Erythroblast (primary cell): ENCODE measurements at regions not wholly inside any gene's neighbourhood (a gene's known extent, or its start where the extent isn't known, plus 50 kb on each side); places are given as distances from the start of the nearest gene placed in this dataset.

Experiments
- GATA1 ChIP-seq: IDR thresholded peaks from 2 replicates; pipeline ENCODE4 v1.6.1; 2011; ENCODE audit warnings: low read depth, mild to moderate bottlenecking, control low read depth, low read length, moderate library complexity
- POLR2A ChIP-seq: IDR thresholded peaks from 2 replicates; pipeline ENCODE4 v1.6.1; 2011; ENCODE audit warnings: mild to moderate bottlenecking, low read length

GRCh38 chr7:88429382-88429781, 122.7 kb upstream of the STEAP4 start:
- no peak for TF ChIP-seq POLR2A
- no peak for TF ChIP-seq GATA1
